Fibroblast of mammary gland (primary cell): ENCODE measurements at regions not wholly inside any gene's neighbourhood (a gene's known extent, or its start where the extent isn't known, plus 50 kb on each side); places are given as distances from the start of the nearest gene placed in this dataset.
"Not testable (repeated sequence)": the region's sequence is repeated elsewhere in the genome, so short reads cannot be mapped to it uniquely, and the experiment has no call there.

Source experiments
- DNase-seq: peaks from one replicate; pipeline ENCODE4 v3.0.0-alpha.2; 2010; ENCODE audit warnings: low read depth
- H3K4me3 ChIP-seq: 2 replicates; pipeline ENCODE4 v1.5.1; 2011; ENCODE audit warnings: low read depth, mild to moderate bottlenecking, low read length, moderate library complexity; ENCODE audit not compliant: control insufficient read depth
- CTCF ChIP-seq: conservative IDR thresholded peaks from 2 replicates; pipeline ENCODE4 v1.5.1; 2011; ENCODE audit warnings: low read depth, low read length, inconsistent platforms; ENCODE audit not compliant: control insufficient read depth, insufficient read depth

- TF ChIP-seq CTCF: no peak
- no peak overlapping the region for H3K4me3 ChIP-seq
- DNase-seq: no peak
Observed at GRCh38 chr5:71925608-71926091, 181.6 kb upstream of the MAP1B start.

- no peak for DNase-seq
- no peak overlapping the region for H3K4me3 ChIP-seq
- no peak for TF ChIP-seq CTCF
Observed at GRCh38 chr5:71929003-71929402, 178.3 kb upstream of the MAP1B start.

- DNase-seq: not testable (repeated sequence)
Observed at GRCh38 chr5:71930554-71930953, 176.7 kb upstream of the MAP1B start.

GRCh38 chr5:71932131-71932654 lies 175.1 kb upstream of the MAP1B start:
- H3K4me3 ChIP-seq: no peak overlapping the region
- no peak for TF ChIP-seq CTCF
- no peak for DNase-seq

More at GRCh38 chr5:71930554-71930953, 176.7 kb upstream of the MAP1B start:
- H3K4me3 ChIP-seq: not testable (repeated sequence)

GRCh38 chr5:71932655-71933338 lies 174.5 kb upstream of the MAP1B start:
- peak; percentile 65 for DNase-seq
- no peak overlapping the region for H3K4me3 ChIP-seq
- no peak for TF ChIP-seq CTCF

GRCh38 chr5:71934322-71934721 lies 173.0 kb upstream of the MAP1B start:
- no peak overlapping the region for H3K4me3 ChIP-seq
- TF ChIP-seq CTCF: no peak
- DNase-seq: no peak

- TF ChIP-seq CTCF: no peak
- no peak for DNase-seq
- H3K4me3 ChIP-seq: no peak overlapping the region
Observed at GRCh38 chr5:71937921-71938698, 169.2 kb upstream of the MAP1B start.
